ENCODE measurements at regions not wholly inside any gene's neighbourhood (a gene's known extent, or its start where the extent isn't known, plus 50 kb on each side); places are given as distances from the start of the nearest gene placed in this dataset.

DNA sequence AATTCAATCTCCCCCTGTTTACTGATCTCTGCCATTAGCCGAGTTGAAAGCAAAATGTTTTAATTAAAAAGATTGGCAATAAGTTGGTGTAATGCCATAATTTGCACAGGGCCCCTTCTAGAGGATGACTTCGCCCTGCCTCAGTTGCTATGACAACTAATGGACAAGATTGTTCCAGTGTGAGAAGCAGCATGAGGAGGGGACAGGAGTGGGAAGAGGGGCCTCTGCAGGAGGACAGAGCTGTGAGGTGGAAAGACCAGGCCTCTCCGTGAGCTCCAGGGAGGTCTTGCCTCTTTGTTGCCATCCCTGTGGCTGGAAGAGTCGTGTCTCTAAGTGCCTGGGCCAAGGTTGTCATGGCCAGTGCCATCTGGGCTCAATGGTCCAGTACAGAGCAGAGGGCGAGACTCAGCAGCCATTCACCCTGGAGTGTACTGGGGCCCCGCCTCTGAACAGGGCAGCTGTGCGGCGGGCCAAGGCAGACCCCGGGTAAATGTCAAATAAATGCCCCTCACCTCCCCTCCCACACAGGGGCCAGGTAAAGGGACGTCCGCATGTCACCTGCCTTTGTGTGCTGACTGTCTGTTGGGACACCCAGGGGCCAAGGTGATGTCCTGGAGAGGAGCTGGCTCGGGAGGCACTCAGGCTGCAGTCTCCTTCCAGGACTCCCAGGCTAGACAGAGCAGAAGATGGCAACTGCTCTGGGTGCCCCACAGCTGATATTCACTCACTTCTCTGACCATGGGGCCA, 97.0 kb upstream of the RET start:
- no peak for TF ChIP-seq EZH2 (IDR thresholded peaks at IDR 0.05; ENCODE audit: low read depth, unreplicated experiment)
- TF ChIP-seq, protein P1, sequence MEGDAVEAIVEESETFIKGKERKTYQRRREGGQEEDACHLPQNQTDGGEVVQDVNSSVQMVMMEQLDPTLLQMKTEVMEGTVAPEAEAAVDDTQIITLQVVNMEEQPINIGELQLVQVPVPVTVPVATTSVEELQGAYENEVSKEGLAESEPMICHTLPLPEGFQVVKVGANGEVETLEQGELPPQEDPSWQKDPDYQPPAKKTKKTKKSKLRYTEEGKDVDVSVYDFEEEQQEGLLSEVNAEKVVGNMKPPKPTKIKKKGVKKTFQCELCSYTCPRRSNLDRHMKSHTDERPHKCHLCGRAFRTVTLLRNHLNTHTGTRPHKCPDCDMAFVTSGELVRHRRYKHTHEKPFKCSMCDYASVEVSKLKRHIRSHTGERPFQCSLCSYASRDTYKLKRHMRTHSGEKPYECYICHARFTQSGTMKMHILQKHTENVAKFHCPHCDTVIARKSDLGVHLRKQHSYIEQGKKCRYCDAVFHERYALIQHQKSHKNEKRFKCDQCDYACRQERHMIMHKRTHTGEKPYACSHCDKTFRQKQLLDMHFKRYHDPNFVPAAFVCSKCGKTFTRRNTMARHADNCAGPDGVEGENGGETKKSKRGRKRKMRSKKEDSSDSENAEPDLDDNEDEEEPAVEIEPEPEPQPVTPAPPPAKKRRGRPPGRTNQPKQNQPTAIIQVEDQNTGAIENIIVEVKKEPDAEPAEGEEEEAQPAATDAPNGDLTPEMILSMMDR (conservative IDR thresholded peaks at IDR 0.05; ENCODE audit: low read depth in 2 of 2): no peak
- TF ChIP-seq, protein P2, sequence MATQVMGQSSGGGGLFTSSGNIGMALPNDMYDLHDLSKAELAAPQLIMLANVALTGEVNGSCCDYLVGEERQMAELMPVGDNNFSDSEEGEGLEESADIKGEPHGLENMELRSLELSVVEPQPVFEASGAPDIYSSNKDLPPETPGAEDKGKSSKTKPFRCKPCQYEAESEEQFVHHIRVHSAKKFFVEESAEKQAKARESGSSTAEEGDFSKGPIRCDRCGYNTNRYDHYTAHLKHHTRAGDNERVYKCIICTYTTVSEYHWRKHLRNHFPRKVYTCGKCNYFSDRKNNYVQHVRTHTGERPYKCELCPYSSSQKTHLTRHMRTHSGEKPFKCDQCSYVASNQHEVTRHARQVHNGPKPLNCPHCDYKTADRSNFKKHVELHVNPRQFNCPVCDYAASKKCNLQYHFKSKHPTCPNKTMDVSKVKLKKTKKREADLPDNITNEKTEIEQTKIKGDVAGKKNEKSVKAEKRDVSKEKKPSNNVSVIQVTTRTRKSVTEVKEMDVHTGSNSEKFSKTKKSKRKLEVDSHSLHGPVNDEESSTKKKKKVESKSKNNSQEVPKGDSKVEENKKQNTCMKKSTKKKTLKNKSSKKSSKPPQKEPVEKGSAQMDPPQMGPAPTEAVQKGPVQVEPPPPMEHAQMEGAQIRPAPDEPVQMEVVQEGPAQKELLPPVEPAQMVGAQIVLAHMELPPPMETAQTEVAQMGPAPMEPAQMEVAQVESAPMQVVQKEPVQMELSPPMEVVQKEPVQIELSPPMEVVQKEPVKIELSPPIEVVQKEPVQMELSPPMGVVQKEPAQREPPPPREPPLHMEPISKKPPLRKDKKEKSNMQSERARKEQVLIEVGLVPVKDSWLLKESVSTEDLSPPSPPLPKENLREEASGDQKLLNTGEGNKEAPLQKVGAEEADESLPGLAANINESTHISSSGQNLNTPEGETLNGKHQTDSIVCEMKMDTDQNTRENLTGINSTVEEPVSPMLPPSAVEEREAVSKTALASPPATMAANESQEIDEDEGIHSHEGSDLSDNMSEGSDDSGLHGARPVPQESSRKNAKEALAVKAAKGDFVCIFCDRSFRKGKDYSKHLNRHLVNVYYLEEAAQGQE (IDR thresholded peaks at IDR 0.05; ENCODE audit: unreplicated experiment): no peak
- TF ChIP-seq POLR2AphosphoS5 (IDR thresholded peaks at IDR 0.05; ENCODE audit: low read depth): no peak
- TF ChIP-seq CREB1 (CRISPR knock-in tag; IDR thresholded peaks at IDR 0.05; ENCODE audit: low read depth): no peak
- TF ChIP-seq JUNB (IDR thresholded peaks at IDR 0.05; ENCODE audit: unreplicated experiment): no peak
